Stimulated activated CD4-positive, alpha-beta T cell treated with anti-CD3 and anti-CD28 coated beads, Interleukin-12 subunit alpha, Interleukin-12 subunit beta, amount 100 ng/mL, for 24 hours (primary cell): ENCODE measurements at regions not wholly inside any gene's neighbourhood (a gene's known extent, or its start where the extent isn't known, plus 50 kb on each side); places are given as distances from the start of the nearest gene placed in this dataset.

Experiments used
- DNase-seq, 2 experiments: peaks; one replicate each; pipeline ENCODE4 v3.0.0-alpha.2; 2020; ENCODE audit warnings: low read depth in 2 of 2

DNA sequence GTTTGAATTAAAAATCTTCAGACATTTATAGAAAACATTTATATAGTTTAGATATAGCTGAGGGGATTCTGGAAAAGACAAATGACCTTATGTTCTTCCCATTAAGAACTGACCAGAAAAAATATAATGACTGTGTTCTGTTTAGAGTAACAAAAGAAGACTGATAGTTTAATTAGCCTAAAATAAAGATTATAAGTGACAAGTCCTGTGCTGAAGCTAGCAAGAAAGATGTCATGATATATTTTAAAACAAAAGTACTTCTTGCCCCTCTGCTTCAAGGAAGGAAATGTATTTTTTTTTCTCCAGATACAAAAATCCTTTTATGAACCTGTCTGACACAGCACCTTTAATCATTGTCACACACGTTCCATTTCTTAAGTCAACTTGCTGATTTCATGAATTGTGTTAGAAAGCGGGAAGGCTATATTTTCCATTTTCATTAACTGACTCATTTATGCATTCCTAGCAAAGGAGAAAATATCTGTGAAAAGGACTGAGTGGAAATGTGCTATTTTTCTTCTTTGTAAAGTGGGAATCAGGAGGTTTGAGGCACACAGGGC lies 690.7 kb upstream of the GOT2 start:
- DNase-seq: no peak

DNA sequence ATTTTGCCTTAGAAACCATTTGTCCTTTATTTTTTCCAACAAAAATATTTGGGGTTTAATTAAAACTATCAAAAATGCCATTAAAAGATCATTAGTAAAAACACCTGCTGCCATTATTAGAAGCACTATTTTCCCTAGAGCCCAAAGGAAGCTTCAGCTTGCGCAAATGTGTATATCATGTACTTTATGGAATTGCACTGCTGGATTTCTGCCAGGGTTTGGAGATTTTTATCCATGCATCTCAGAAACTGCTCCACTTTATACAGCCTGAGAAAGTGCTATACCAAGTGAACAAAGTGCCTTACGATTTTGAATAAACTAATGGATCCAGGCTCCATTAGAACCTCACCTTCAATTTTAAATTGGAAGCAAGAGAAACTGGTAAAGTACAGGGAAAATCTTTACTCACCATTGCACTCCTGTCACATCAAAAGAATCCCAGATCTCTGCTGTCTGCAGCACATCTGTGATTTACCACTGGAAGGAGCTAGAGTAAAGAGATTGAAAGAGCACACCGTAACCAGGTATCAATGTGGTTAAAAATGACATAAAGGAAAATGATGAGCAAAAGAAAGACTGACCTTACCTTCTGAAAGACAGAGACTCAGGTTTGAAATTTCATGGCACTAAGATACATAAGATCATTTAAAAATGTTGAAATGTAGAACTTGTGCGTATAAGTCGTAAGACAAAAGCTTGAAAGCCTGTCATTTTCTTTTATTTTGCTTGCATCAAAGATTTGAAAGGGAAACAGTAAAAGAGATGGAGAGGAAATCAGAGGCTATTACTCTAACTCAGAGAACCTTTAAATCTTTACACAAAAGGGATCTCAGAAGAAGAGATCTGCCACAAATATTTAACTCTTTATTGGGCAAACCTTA lies 678.1 kb upstream of the GOT2 start:
- DNase-seq: no peak

DNA sequence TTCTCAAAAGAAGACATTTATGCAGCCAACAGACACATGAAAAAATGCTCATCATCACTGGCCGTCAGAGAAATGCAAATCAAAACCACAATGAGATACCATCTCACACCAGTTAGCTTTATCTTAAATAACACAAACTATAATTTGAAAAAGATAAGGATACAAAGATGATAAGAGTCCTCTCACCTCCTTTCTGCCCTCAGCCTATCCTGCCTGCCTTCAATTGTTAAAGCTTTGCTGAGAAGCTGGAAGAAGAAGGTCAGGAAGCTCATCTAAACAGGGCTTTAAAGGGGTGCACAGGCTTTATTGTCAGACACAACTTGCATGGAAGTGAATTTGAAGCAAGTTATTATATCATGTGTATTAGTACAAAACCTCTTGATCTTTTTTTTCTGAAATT lies 676.3 kb upstream of the GOT2 start:
- DNase-seq: no peak

DNA sequence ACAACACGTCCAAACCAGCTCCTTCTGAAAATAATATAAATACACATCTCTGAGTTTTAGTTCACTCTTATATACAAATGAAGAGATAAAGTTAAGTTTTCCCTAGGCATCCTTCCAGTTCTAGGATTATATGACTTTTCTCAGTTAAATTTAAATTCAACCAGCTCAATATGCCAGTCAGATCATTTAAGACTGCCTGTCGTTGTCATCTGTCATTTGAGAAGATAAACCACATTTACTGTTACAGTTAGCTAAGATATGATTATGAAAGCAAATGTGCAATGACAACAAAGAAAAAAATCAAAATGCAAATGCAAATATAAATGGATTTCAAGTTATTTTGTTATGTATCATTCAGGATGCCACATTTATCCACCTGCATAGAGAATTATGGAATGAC lies 671.7 kb upstream of the GOT2 start:
- DNase-seq: no peak

DNA sequence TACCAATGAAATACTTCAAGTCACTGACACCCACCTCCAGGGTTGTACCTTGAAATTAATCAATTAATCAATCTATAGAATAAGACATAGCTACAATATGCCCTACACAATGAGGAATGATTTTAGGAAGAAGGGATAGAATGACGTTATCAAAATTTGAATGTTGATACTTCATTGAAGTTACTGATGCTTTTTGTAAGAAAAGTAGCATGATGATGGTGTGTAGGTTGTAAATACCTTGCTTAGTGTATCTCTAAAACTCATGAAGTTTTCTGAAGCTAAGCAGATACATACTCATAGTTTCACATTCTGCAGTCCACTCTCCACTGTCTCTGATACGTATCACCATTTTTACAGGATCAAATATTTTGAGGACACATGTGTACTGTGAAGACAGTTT lies 670.4 kb upstream of the GOT2 start:
- no peak for DNase-seq

DNA sequence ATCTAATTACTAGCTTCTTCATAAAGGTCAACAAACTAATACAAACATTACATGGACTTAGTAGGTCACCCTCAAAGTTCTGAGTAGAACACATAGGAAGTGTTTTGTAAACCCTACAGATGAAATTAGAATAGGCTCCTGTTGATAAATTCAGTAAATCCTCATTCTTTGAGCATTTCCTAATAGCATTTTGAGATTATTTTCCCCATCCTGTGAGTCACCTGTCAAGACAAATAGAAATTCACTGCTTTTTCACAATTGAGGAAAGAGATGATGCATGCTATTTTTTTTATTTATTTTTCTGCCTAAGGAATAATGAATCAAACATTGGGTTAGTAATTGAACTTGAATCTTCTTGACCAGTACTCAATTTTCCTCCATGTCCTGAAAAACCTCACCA lies 666.7 kb upstream of the GOT2 start:
- DNase-seq: no peak

DNA sequence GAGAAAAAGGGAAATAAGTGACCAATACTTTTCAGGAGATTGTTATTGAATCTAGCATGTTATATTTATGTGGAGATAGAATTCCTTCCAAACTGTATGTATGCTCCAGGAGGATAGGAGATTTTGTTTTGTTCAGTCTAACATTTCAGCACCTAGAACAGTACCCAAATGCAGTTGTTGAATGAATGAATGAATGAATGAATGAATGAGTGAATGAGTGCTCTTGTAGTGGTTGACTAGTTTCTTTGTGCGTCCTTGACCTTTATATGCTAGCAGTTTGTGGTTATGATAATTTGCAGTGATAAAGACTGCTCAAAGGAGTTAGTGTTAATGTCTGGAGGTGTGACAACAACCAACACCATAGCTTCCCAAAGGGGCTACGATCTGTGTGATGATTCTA lies 663.5 kb upstream of the GOT2 start:
- no peak for DNase-seq

DNA sequence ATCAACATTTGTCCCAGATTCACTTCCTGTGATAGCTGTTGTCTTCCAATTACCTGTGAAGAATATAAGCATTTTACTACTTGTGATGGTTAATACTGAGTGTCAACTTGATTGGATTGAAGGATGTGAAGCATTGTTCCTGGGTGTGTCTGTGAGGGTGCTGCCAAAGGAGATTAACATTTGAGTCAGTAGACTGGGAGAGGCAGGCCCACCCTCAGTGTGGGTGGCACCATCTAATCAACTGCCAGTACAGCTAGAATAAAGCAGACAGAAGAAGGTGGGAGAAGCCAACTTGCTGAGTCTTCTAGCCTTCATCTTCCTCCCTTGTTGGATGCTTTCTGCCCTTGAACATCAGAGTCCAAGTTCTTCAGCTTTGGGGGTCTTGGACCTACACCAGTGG lies 660.4 kb upstream of the GOT2 start:
- DNase-seq: no peak

DNA sequence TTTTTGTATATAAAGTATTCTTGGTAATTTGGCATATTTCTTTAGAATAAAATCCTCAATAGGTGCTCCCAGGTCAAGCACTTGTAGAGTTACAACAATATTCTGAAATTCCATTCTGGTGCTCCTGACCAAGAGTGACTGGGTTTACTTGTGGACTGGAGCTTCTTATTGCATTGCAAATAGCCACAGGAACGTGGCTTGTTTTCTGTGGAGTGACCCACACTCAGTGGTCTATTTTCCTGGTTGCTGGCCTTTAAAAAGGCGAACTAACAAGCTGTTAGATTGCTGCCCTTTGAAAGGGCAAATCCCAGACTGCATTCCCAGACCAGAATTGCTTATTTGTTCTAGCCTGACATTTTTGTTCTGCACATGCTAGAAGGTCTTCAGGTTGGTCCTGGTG lies 658.8 kb upstream of the GOT2 start:
- no peak for DNase-seq

DNA sequence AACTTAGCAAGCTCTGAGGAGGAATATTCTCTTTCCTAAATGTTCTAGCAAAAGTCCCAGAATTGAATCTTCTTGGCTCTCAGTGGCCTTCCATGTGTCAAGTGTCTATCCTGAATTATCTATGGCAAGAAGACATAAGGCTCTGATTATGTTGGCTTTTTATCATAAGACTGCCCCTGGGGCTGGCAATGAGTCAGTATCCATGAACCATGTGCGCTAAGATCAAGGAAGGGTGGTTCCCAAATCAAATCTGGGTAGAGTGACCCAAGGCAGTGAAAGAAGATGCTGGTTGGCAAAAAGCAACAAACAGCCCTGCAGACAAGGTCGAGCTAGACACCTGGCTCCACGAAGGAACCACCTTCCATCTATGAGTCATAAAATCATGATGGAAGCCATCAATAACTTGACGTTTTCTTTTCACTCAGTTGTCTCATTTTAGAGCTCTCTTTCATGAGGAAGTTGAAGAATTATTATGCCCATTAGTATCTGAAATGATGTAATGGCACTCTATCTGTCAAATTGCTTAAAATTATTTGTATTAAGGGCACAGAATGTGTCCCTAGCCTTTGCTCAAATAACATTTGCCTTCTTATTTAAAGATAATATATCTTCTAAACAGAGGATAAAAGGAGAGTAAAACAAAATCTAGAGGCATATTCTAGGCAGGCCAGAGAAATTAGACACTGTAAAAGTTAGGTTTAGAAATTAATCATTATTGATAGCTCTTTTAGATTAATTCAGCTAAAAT lies 657.7 kb upstream of the GOT2 start:
- DNase-seq: no peak

DNA sequence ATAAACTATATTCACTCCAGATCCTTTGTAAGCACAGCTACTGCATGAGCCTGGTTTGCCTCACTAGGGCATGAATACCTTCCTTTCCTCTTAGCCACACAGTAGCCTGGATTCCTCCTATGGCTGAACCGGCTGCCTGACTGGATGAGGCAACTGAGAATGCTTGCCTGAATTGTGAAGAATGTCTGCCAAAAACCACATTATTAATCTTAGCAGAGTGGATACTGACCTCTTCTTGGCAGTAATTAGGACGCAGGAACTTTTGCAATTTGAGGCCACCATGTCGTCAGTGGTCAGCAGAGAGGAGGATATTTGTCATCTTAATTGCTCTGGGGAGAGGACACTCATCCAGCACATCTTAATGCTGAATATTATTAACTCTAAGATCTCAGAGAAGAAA lies 651.8 kb upstream of the GOT2 start:
- no peak for DNase-seq

DNA sequence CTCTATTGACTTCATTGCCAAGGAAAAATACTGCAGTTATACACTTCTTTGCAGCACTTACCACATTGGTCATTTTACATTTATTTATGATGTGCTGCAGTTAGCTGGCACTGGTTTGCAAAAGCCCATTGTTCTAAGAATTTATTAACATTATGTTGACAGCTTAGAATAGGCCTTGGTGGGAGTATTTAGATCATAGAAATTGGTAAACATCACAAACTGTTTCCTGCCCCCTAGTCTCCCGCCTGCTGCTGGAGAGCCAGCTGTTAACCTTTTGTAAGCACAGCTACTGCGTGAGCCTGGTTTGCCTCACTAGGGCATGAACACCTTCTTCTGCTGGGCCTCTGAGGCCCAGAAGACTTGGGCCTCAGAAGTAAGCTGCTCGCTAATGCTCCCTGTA lies 651.4 kb upstream of the GOT2 start:
- no peak for DNase-seq

DNA sequence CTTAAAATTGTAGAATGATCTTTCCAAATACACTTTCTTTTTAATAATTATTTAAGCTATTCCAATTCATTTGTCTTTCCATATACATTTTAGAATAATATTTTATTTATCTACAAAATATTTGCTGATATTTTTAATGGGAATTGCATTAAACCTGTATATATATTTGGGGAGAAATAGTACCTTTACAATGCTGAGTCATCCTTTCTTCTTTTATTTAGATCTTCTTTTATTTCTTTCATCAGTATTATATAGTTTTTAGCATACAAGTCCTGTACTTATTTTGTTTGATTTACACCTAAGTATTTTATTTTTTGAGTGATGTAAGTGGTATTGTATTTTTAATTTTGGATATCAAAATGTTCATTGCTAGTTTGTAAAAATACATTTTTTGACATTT lies 639.5 kb upstream of the GOT2 start:
- no peak for DNase-seq

DNA sequence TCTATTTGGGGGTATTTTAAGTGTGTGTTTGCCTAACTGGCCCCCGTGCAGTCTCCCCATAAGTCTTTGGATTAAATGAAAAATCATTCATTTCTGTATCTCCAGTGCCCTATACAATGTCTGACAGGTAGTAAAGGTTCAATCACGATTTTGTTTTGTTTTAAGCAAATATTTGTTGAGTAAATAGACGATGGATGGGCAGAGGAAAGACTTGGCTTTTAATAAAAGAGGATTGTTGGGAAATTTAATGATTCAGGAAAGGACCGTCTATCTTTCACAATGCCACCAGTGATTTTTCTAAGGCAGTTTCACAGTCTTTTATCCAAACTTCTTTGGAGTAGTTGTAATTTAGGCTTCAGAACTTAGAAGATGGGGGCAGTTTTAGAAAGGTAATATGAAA lies 636.6 kb upstream of the GOT2 start:
- no peak for DNase-seq

DNA sequence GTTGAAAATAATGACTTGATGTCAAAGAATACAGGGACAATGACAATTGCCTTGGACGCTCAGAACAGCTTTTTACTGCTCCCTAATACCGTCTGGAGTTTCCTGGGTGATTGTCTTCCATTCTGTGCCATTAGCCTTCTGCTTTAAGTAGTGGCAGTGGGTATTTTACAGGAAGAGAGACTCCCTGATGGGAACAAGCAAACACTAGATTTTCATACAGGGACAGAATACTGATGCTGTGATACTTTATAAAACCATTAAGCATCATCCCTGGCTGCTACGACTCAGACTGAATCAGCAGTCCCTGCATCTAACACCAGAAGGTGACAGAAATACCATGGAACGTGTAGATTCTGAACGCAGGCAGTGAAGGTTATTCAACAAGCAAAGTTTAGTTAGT lies 635.4 kb upstream of the GOT2 start:
- no peak for DNase-seq

DNA sequence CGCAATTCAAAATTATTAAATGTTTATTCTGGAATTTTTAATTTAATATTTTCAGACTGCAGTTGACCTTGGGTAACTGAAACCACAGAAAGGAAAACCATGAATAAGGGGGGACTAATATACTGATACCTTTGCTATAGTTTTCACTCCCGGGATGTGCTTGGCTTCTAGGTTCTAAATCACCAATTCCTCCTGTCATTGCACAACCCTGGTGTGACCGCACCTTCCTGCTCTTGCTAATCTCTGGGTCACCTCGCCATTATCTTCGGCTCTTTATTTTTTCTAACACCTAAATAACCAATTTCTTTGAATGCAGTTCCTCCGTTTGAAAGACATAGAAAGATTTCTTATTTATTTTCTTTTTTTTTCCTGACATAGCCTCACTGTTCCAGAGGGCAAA lies 634.5 kb upstream of the GOT2 start:
- no peak for DNase-seq

DNA sequence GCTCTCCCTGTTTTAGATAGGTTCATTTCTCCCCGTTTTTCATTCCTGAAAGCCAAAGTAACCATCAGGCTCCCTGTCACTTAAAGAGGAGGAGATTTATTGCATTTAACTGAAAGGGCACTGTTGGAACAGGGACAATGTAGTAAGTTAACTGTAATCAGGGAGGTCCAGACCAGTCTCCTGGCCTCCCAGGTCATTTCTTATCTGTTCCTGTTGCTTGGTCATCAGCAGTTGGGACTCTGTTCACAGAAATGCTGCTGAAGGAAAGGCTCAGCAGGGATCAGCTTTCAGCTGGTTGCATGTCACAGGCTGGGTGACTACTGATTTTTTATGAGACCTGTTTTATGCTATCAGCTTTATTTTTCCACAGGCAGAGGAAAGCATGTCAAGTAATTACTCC lies 622.6 kb upstream of the GOT2 start:
- DNase-seq: no peak

DNA sequence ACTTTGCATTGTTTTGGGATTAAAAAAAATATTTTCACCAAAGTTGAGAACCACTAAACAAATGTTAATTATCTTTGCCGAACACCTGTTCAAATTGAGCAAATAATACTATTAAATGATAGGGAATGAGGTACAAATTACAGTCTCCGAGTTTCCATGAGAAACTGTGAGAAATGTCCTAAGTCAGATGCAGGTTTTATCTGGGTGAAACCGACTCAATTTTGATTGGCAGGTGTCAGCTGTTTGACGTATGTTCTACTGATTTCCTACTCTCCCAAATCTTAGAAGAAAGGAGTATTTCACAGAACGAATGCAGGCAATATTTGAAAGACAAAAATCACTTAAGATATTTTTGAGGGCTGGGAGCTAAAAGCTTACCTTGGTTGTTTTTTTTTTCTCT lies 622.0 kb upstream of the GOT2 start:
- DNase-seq: no peak

DNA sequence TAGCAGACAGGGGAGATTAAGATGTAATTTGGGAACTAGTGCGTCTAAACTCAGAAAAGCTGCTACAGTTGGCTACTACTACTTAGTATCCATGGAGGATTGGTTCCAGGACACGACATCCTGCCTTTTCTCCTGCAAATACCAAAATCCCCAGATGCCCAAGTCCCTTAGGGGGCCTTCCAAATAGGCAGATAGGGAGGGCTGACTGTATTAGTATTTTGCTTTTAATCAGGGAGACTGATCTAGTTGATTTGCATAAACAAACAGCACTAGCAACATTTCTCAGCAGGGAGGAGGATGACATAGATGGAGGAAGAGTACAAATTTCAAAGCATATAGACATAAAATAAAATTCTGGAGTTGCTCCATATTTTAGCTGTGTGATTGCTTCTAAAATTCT lies 621.6 kb upstream of the GOT2 start:
- DNase-seq: no peak

DNA sequence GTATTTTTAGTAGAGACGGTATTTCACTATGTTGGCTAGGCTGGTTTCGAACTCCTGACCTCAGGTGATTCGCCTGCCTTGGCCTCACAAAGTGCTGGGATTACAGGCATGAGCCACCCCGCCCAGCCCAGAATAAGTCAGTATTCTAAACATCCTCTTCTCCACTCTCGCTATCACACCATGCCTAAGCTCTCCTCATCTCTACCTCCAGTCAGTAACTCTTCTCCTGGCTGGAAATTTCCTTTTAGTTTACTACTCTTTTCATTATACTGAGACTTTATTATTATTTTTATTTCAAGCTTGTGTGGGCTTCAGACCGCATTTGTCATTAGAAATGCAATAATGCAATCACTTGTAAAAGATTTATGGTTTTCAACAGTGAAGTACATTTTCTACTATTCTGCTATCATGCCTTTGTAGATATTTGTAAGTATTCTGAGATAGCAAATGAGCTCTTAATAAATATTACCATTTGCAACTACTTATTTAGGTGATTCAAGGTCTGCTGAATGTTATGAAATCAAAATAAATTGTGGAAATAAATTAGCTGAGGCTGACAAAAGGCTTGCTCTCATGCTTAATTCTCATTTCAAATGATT lies 617.3 kb upstream of the GOT2 start:
- no peak for DNase-seq

DNA sequence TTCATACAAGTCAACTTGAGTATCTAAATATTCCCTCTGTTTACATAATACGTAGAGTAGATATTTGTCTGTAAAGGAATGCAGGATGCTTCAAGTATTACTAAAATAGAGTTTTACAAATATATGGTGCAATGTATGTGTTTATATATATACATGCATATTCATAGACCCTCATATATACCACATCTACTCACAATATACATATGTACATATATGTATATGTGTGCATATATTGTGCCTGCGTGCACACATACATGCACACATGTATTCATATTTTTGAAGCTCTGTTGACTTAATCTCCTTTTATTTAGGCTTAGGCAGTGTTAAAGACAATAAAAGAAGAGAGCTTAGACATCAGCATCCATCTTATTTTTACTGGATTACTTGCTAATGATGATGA lies 616.6 kb upstream of the GOT2 start:
- DNase-seq: no peak

DNA sequence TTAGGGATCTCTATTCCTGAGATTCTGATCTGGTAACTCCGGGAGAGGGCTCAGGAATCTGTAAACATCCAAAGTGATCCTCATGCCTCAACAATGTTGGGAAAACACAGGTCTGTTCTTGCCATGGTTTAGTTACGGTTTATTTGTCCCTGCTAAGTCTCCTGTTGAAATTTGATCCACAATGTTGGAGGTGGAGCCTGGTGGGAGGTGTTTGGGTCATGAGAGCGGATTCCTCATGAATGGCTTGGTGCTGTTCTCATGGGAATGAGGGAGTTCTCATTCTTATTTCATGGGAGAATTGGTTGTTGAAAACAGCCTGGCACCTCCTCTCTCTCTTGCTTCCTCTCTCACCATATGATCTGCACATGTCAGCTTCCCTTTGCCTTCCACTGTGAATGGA lies 608.6 kb upstream of the GOT2 start:
- no peak for DNase-seq

DNA sequence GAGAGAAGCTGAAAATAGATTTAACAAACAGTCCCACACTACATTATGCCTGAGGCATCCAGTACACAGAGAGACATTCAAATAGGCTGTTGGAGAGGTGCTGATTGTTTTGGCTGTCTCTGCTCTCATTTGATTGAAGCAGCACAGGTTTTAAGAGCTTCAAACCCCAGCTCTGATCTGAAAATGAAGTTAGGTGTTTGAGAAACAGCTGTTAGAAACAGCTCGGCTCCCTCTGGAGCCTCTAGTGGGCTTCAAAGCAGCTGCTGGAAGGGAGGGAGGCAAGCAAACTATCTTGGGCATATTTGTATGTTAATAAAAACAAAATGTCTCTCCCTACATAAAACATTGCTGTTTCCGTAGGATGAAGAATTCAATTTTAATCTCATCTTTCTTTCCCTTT lies 607.3 kb upstream of the GOT2 start:
- no peak for DNase-seq
